HEK293T (cell line): ENCODE measurements at regions not wholly inside any gene's neighbourhood (a gene's known extent, or its start where the extent isn't known, plus 50 kb on each side); places are given as distances from the start of the nearest gene placed in this dataset.
"Not testable (repeated sequence)": the region's sequence is repeated elsewhere in the genome, so short reads cannot be mapped to it uniquely, and the experiment has no call there.

Experiments used
- CTCF ChIA-PET: fragments of 350-600 bp; formaldehyde crosslinking; extraction: SDS; loops from one replicate; lab custom pipeline; 2021; ENCODE audit warnings: antibody characterized with exemption, inconsistent platforms; lab: Yijun Ruan, JAX
- POLR2A ChIA-PET: fragments of 350-600 bp; formaldehyde crosslinking; extraction: SDS; loops from one replicate; lab custom pipeline; 2020; ENCODE audit warnings: antibody characterized with exemption, inconsistent platforms; lab: Yijun Ruan, JAX
- DNase-seq: peaks from one replicate; pipeline ENCODE4 v3.0.0; 2012; ENCODE audit warnings: mixed read lengths; ENCODE audit errors: extremely low spot score
- ARNT ChIP-seq: fragments of 450-650 bp; IDR thresholded peaks from 2 replicates; pipeline ENCODE4 v1.6.1; 2017; ENCODE audit warnings: mild to moderate bottlenecking
- BHLHE40 ChIP-seq: fragments of 450-650 bp; IDR thresholded peaks from 2 replicates; pipeline ENCODE4 v1.6.1; 2016; ENCODE audit warnings: mild to moderate bottlenecking, moderate library complexity, borderline replicate concordance
- CTBP1 ChIP-seq: fragments of 450-650 bp; IDR thresholded peaks from 2 replicates; pipeline ENCODE4 v1.6.1; 2016; ENCODE audit warnings: borderline replicate concordance
- ELF4 ChIP-seq: fragments of 450-650 bp; IDR thresholded peaks from 2 replicates; pipeline ENCODE4 v1.6.1; 2017; ENCODE audit warnings: antibody characterized with exemption
- FOXA1 ChIP-seq: fragments of 450-650 bp; IDR thresholded peaks from 2 replicates; pipeline ENCODE4 v1.6.1; 2016; ENCODE audit warnings: mild to moderate bottlenecking
- FOXK2 ChIP-seq: fragments of 450-650 bp; IDR thresholded peaks from 2 replicates; pipeline ENCODE4 v1.6.1; 2016; ENCODE audit warnings: mild to moderate bottlenecking
- FOXM1 ChIP-seq: fragments of 450-650 bp; IDR thresholded peaks from 2 replicates; pipeline ENCODE4 v1.6.1; 2017; ENCODE audit warnings: mild to moderate bottlenecking, borderline replicate concordance
- HDGF ChIP-seq: fragments of 450-650 bp; IDR thresholded peaks from 2 replicates; pipeline ENCODE4 v1.6.1; 2017; ENCODE audit warnings: antibody characterized with exemption, borderline replicate concordance
- L3MBTL2 ChIP-seq: fragments of 450-650 bp; conservative IDR thresholded peaks from 2 replicates; pipeline ENCODE4 v1.6.1; 2016; ENCODE audit warnings: mild to moderate bottlenecking
- LEF1 ChIP-seq: fragments of 450-650 bp; IDR thresholded peaks from 2 replicates; pipeline ENCODE4 v1.6.1; 2017; ENCODE audit warnings: mild to moderate bottlenecking, borderline replicate concordance
- NFRKB ChIP-seq: fragments of 450-650 bp; IDR thresholded peaks from 2 replicates; pipeline ENCODE4 v1.6.1; 2016; ENCODE audit warnings: mild to moderate bottlenecking, moderate library complexity
- PKNOX1 ChIP-seq: fragments of 450-650 bp; IDR thresholded peaks from 2 replicates; pipeline ENCODE4 v1.6.1; 2016
- SP1 ChIP-seq: fragments of 450-650 bp; IDR thresholded peaks from 2 replicates; pipeline ENCODE4 v1.6.1; 2017
- SUZ12 ChIP-seq: fragments of 450-650 bp; IDR thresholded peaks from 2 replicates; pipeline ENCODE4 v1.6.1; 2016; ENCODE audit warnings: mild to moderate bottlenecking
- TARDBP ChIP-seq: fragments of 450-650 bp; IDR thresholded peaks from 2 replicates; pipeline ENCODE4 v1.6.1; 2016
- ZNF384 ChIP-seq: fragments of 450-650 bp; IDR thresholded peaks from 2 replicates; pipeline ENCODE4 v1.6.1; 2016

- TF ChIP-seq FOXA1 (no peak), CTBP1 (no peak), ZNF384 (no peak), SP1 (no peak)
- DNase-seq, result no peak
- ChIA-PET CTCF (no interaction called here), POLR2A (no interaction called here)
Observed at GRCh38 chr6:115064680-115065079, 721.9 kb upstream of the HS3ST5 start.

GRCh38 chr6:115060581-115060980, 717.8 kb upstream of the HS3ST5 start:
- TF ChIP-seq TARDBP (no peak), ZNF384 (no peak), FOXK2 (no peak), LEF1 (no peak), ELF4 (no peak), BHLHE40 (no peak), HDGF (no peak), FOXA1 (no peak), SUZ12 (no peak), CTBP1 (no peak), SP1 (no peak)
- no peak for DNase-seq
- ChIA-PET CTCF (no interaction called here), POLR2A (no interaction called here)

- DNase-seq, result no peak
- ChIA-PET CTCF (no interaction called here), POLR2A (no interaction called here)
- TF ChIP-seq FOXM1, result no peak
Observed at GRCh38 chr6:115058414-115059211, 715.8 kb upstream of the HS3ST5 start.

GRCh38 chr6:115055579-115055978, 712.8 kb upstream of the HS3ST5 start:
- ChIA-PET CTCF (no interaction called here), POLR2A (no interaction called here)
- DNase-seq, result no peak
- no peak for TF ChIP-seq CTBP1
- no peak for TF ChIP-seq L3MBTL2
- no peak for TF ChIP-seq FOXK2
- no peak for TF ChIP-seq ELF4
- no peak for TF ChIP-seq NFRKB
- no peak for TF ChIP-seq ARNT

GRCh38 chr6:115054242-115054641, 711.4 kb upstream of the HS3ST5 start:
- POLR2A ChIA-PET, CTCF ChIA-PET, DNase-seq: not testable (repeated sequence)

- ChIA-PET POLR2A (no interaction called here), CTCF (no interaction called here)
- DNase-seq, result no peak
- TF ChIP-seq SP1 (no peak), ZNF384 (no peak), PKNOX1 (no peak), SUZ12 (no peak), HDGF (no peak), BHLHE40 (no peak), NFRKB (no peak), ELF4 (no peak), FOXA1 (no peak), L3MBTL2 (no peak), FOXM1 (no peak), ARNT (no peak), TARDBP (no peak), FOXK2 (no peak), CTBP1 (no peak), LEF1 (no peak)
Observed at GRCh38 chr6:115053169-115053860, 710.5 kb upstream of the HS3ST5 start.

- CTCF ChIA-PET, result interaction anchor here (0.7 kb wide), 1 partner anchor 276 kb away, joined by 3 read pairs; no protein-coding TSS in a partner anchor
- no peak for DNase-seq
- TF ChIP-seq HDGF (no peak), SUZ12 (no peak), PKNOX1 (no peak), ZNF384 (no peak), BHLHE40 (no peak)
- POLR2A ChIA-PET, result no interaction called here
Observed at GRCh38 chr6:115016593-115016992, 673.8 kb upstream of the HS3ST5 start.

GRCh38 chr6:115004982-115005381, 662.2 kb upstream of the HS3ST5 start:
- TF ChIP-seq PKNOX1 (no peak), FOXK2 (no peak), LEF1 (no peak), TARDBP (no peak), CTBP1 (no peak), L3MBTL2 (no peak), ARNT (no peak)
- POLR2A ChIA-PET, result no interaction called here
- no peak for DNase-seq
- CTCF ChIA-PET, result no interaction called here
